Naive thymus-derived CD4-positive, alpha-beta T cell (primary cell): ENCODE measurements at regions not wholly inside any gene's neighbourhood (a gene's known extent, or its start where the extent isn't known, plus 50 kb on each side); places are given as distances from the start of the nearest gene placed in this dataset.

Experiments used
- ATAC-seq: fragments of 150-1000 bp; cut with Tn5 transposase; 2 replicates; pipeline ENCODE4 v1.10.0; 2021; ENCODE audit warnings: mild to moderate bottlenecking, moderate library complexity
- CTCF ChIA-PET: fragments of 350-600 bp; sonication (Branson Sonifier 250); formaldehyde crosslinking; loops from one replicate; lab custom pipeline; 2021; ENCODE audit warnings: antibody characterized with exemption; lab: Charles Lee
- POLR2A ChIA-PET: fragments of 350-600 bp; sonication (Branson Sonifier 250); formaldehyde crosslinking; loops from one replicate; lab custom pipeline; 2021; ENCODE audit warnings: antibody characterized with exemption, inconsistent platforms; lab: Charles Lee
- DNase-seq, 9 donors: peaks; one replicate each; pipeline versions ENCODE4 v3.0.0 to v3.0.0-alpha.2; 2020 to 2022; ENCODE audit warnings: mixed read lengths in 1 of 9
- H3K27ac ChIP-seq: one replicate; pipeline ENCODE4 v1.7.0; 2013; ENCODE audit warnings: mild to moderate bottlenecking, low read depth, low read length, moderate library complexity
- H3K27me3 ChIP-seq, 2 donors: one replicate each; pipeline ENCODE4 v1.7.0; 2013; ENCODE audit warnings: low read length in 2 of 2, mild to moderate bottlenecking in 2 of 2, moderate library complexity in 2 of 2; ENCODE audit not compliant: control insufficient read depth in 2 of 2, insufficient read depth in 2 of 2
- H3K36me3 ChIP-seq, 3 experiments: 1 replicate in 2 of 3; 2 replicates in 1 of 3; pipeline ENCODE4 v1.7.0; 2013; ENCODE audit warnings: low read length in 3 of 3, mild to moderate bottlenecking in 3 of 3, moderate library complexity in 1 of 3; ENCODE audit not compliant: insufficient read depth in 3 of 3, control insufficient read depth in 2 of 3
- H3K4me1 ChIP-seq, 2 donors: one replicate each; pipeline ENCODE4 v1.7.0; 2013; ENCODE audit warnings: low read length in 2 of 2, mild to moderate bottlenecking in 2 of 2, moderate library complexity in 1 of 2; ENCODE audit not compliant: control insufficient read depth in 2 of 2, insufficient read depth in 2 of 2
- H3K4me3 ChIP-seq: 2 replicates; pipeline ENCODE4 v1.7.0; 2013; ENCODE audit warnings: mild to moderate bottlenecking, low read length
- H3K9me3 ChIP-seq, 3 experiments: 1 replicate in 2 of 3; 2 replicates in 1 of 3; pipeline ENCODE4 v1.7.0; 2013; ENCODE audit warnings: low read length in 3 of 3; ENCODE audit not compliant: control insufficient read depth in 2 of 3
- H3K27ac Mint-ChIP-seq, 9 donors: one replicate each; pipeline ENCODE4 v1.8.0; 2020 to 2022; ENCODE audit warnings: mixed read lengths in 9 of 9, mild to moderate bottlenecking in 8 of 9, moderate library complexity in 5 of 9, inconsistent platforms in 2 of 9
- H3K27me3 Mint-ChIP-seq, 5 donors: one replicate each; pipeline ENCODE4 v1.8.0; 2021 to 2022; ENCODE audit warnings: mixed read lengths in 5 of 5, mild to moderate bottlenecking in 1 of 5
- H3K36me3 Mint-ChIP-seq, 5 donors: one replicate each; pipeline ENCODE4 v1.8.0; 2020 to 2022; ENCODE audit warnings: mixed read lengths in 5 of 5, mild to moderate bottlenecking in 3 of 5, inconsistent platforms in 1 of 5
- H3K4me1 Mint-ChIP-seq, 7 donors: one replicate each; pipeline ENCODE4 v1.8.0; 2020 to 2022; ENCODE audit warnings: mixed read lengths in 7 of 7, mild to moderate bottlenecking in 3 of 7, inconsistent platforms in 1 of 7
- H3K4me3 Mint-ChIP-seq, 10 donors: one replicate each; pipeline ENCODE4 v1.8.0; 2020 to 2022; ENCODE audit warnings: mild to moderate bottlenecking in 10 of 10, mixed read lengths in 10 of 10, moderate library complexity in 6 of 10, inconsistent platforms in 2 of 10
- H3K9me3 Mint-ChIP-seq, 11 donors: one replicate each; pipeline ENCODE4 v1.8.0; 2020 to 2022; ENCODE audit warnings: mixed read lengths in 11 of 11, mild to moderate bottlenecking in 4 of 11, inconsistent platforms in 1 of 11, moderate library complexity in 1 of 11
- intact Hi-C, 2 donors: fragments of 100-400 bp; cut with micrococcal nuclease; formaldehyde crosslinking; loops; one replicate each; pipeline ENCODE4 v1.15.1; 2023

DNA sequence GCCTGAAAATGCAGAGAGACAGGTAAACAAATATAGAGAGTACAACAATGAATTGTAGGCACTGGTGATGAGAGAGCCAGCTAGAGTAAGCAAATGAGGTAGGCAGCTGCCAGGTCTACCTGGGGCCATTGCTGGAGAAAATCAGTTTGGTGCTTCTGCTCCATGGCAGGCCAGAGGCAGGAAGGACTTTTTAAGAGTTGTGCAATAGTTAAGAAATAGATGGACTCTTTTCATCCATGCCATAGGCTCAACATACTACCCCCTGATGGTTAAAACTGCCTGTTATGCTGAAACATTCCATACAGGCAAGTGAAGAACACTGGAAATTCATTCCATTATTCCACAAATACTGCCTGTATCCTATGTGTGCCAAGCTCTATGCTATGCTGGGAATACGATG lies 86.5 kb upstream of the CCDC112 start:
- Mint-ChIP-seq H3K4me3 (no peak overlapping the region), H3K9me3 (no peaks in the 10 kb centered on the region), H3K36me3 (no peaks in the 10 kb centered on the region), H3K27me3 (peaks cover 0 to 4% (median 0%) of the 10 kb centered on the region in 5 donors), H3K4me1 (peaks cover 0 to 11% (median 0%) of the 10 kb centered on the region in 7 donors), H3K27ac (no peak overlapping the region)
- no peak for DNase-seq
- no peak overlapping the region for H3K4me3 ChIP-seq
- no peaks in the 10 kb centered on the region for H3K36me3 ChIP-seq
- no peaks in the 10 kb centered on the region for H3K4me1 ChIP-seq
- intact Hi-C loops: loop anchor here in 1 of 2 donors (5.0 to 10.0 kb wide), 2 partner anchors 192 to 279 kb away; no protein-coding TSS in a partner anchor
- no peaks in the 10 kb centered on the region for H3K9me3 ChIP-seq
- ATAC-seq: no peak
- ChIA-PET POLR2A (no interaction called here), CTCF (no interaction called here)
- H3K27me3 ChIP-seq: no peaks in the 10 kb centered on the region
- no peak overlapping the region for H3K27ac ChIP-seq

DNA sequence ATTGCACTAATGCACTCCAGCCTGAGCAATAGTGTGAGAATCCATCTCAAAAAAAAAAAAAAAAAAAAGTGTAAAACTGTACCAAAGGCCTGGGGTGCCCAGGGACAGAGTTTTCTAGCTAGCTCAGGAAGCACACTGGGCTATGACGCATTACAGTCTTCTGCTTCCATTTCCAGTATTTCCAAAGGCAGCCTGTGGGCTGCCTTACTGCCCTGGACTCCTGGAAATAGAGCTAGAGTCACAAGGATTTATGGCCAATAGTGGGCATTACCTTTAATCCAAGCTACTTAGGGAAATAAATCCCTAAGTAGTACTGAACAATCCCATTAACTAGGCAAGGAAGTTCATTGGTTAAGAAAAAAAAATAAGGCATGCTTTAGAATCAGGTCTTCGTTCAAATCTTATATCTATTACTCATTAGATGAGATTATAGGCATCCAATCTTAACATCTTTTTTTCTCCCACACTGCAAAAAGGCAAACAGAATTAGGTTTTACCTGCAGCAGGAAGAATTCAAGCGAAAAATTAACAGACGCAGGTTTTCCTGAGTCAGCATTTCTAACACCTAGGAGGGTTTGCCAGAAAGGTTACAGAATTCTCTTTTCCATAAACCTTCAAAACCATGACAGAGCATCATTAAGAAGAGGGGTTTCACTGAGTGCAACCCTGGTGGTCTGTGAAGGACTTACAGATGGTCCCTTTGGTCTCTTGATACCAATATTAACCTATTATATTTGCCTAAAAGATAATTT lies 85.6 kb upstream of the CCDC112 start:
- ATAC-seq (no peak), DNase-seq (no peak)
- Mint-ChIP-seq H3K4me3 (no peak overlapping the region), H3K36me3 (no peaks in the 10 kb centered on the region), H3K27ac (no peak overlapping the region), H3K9me3 (no peaks in the 10 kb centered on the region), H3K4me1 (peaks cover 0 to 18% (median 0%) of the 10 kb centered on the region in 7 donors), H3K27me3 (peaks cover 0 to 5% (median under 1%) of the 10 kb centered on the region in 5 donors)
- Histone ChIP-seq H3K36me3 (no peaks in the 10 kb centered on the region), H3K4me1 (no peaks in the 10 kb centered on the region), H3K27ac (no peak overlapping the region), H3K4me3 (no peak overlapping the region), H3K9me3 (no peaks in the 10 kb centered on the region), H3K27me3 (no peaks in the 10 kb centered on the region)
- CTCF ChIA-PET: no interaction called here
- intact Hi-C loops: loop anchor here in 1 of 2 donors (5.0 to 10.0 kb wide), 2 partner anchors 193 to 280 kb away; no protein-coding TSS in a partner anchor
- POLR2A ChIA-PET: no interaction called here

DNA sequence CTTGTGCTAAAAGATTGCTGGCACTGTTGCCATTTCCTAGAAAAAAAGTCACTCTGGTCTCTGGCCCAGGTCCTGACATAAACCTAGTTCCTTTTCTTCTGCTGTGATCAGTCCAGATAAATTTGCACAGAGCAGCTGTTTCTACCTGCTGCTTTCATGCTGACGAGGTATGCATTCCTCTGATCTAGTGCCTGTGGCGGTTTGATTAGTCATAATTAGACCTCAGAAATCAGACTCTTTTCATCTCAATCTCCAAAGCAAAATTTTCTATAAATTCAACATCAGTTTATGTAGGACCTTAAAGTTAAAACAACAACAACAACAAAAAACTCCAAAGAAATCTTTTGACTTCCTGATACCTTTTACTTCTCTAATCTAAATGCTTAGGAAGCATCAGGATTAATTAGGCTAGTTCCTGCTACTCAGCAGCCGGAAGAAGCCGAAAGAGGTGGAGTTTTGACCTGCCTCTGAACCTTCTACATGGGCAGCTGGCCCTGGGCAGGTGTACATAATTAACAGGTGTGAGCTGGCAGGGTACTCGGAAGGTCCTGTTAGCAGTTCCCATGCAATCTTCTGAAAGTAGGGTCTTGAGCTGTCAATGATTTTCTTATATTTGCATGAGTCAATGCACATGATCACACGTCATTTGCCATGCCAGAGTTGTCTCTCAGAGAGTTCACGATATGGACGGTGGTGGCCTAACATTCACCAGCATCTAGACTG lies 83.3 kb upstream of the CCDC112 start:
- intact Hi-C loops: loop anchor here (5.0 to 10.0 kb wide), 3 partner anchors 83 to 283 kb away; no protein-coding TSS in a partner anchor
- peak; percentile 31 for ATAC-seq
- no peak for DNase-seq

DNA sequence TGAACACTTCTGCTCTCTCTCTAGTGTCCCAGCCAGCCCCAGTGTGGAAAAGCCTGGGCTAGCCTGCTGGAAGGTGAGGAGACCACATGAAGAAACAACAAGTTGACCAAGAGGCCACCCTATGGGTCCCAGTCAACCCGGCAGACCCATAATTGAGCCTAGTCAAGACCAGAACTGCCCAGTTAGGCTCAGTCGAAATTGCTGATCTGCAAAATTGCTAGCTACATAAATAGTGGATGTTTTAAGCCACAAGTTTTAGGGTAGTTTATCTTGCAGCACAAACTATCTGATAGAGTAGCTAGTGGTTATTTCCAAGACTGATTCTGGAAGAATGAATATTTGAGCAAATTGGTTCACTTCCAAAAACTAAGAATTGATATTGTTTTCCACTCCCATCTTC lies 82.3 kb upstream of the CCDC112 start:
- Mint-ChIP-seq H3K27ac (no peak overlapping the region), H3K4me1 (peaks cover 0 to 18% (median 0%) of the 10 kb centered on the region in 7 donors), H3K36me3 (no peaks in the 10 kb centered on the region), H3K4me3 (no peak overlapping the region), H3K27me3 (peaks cover 0 to 8% (median 3%) of the 10 kb centered on the region in 5 donors), H3K9me3 (no peaks in the 10 kb centered on the region)
- ChIA-PET POLR2A (no interaction called here), CTCF (no interaction called here)
- H3K27ac ChIP-seq: no peak overlapping the region
- no peak overlapping the region for H3K4me3 ChIP-seq
- DNase-seq: no peak
- no peaks in the 10 kb centered on the region for H3K4me1 ChIP-seq
- no peak for ATAC-seq
- intact Hi-C loops: loop anchor here in 1 of 2 donors (5.0 kb wide), 1 partner anchor 84 kb away; no protein-coding TSS in a partner anchor
- no peaks in the 10 kb centered on the region for H3K9me3 ChIP-seq
- H3K27me3 ChIP-seq: no peaks in the 10 kb centered on the region
- no peaks in the 10 kb centered on the region for H3K36me3 ChIP-seq

More for the DNA sequence above, 83.3 kb upstream of the CCDC112 start:
- Mint-ChIP-seq H3K9me3 (no peaks in the 10 kb centered on the region), H3K4me3 (no peak overlapping the region), H3K27me3 (peaks cover 0 to 8% (median 2%) of the 10 kb centered on the region in 5 donors), H3K4me1 (peaks cover 0 to 18% (median 0%) of the 10 kb centered on the region in 7 donors), H3K36me3 (no peaks in the 10 kb centered on the region), H3K27ac (no peak overlapping the region)
- Histone ChIP-seq H3K4me3 (no peak overlapping the region), H3K27ac (no peak overlapping the region), H3K9me3 (no peaks in the 10 kb centered on the region), H3K36me3 (no peaks in the 10 kb centered on the region), H3K27me3 (no peaks in the 10 kb centered on the region), H3K4me1 (no peaks in the 10 kb centered on the region)
- POLR2A ChIA-PET: no interaction called here
- CTCF ChIA-PET: no interaction called here

DNA sequence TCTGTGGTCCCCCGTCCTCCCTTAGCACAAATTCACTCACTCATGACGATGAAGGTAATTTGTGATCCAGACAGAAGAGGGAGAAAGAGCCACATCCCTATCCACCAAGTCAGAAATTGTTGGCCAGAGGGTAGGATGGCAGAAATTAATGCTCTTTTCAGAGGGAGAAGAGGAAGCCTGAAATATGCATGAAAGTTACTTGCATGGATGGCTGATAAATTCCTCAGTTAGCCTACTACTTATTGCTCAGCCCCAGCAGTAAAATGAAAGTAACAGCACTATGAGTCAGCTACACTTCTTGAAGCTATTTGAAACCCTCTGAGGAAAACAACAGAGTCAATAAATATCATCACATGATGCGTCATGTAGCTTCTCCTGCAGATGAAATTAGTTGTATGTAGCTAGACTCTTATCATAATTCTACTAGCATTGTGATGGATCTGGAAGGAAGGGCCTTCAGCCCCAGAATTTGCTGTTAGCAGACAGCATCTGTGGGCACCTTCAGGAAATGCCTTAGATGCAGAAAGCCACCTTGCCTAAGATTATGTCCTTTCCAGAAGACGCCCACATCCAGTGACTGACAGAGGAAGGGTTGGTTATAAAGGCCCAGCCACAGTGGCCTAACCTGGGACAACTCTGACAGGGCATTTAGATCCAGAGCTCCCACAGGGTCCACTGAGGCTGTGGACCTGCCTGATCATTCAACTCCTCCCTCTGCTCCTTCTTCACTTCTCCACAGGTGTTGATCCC lies 81.2 kb upstream of the CCDC112 start:
- intact Hi-C loops: loop anchor here in 1 of 2 donors (5.0 kb wide), 1 partner anchor 85 kb away; no protein-coding TSS in a partner anchor
- H3K4me1 Mint-ChIP-seq: peaks cover 0 to 18% (median 0%) of the 10 kb centered on the region in 7 donors

DNA sequence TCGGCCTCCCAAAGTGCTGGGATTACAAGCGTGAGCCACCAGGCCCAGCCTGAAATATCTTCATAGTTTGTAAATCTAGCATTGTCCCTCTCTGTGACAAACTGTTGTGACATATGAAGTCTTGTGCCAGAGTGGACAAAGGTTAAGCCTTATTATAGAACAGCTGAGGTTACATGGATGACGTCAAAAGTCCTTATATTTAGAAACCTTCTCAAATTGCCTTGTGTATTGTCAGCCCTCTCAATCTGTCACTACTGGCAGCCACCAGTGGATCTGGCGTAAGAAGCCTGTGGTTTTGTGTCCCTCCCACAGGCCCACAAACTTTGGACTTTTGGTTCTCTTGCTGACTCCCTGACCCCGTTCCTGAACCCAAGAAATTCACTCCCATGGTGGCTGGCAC lies 79.4 kb upstream of the CCDC112 start:
- DNase-seq (no peak), ATAC-seq (no peak)
- no peaks in the 10 kb centered on the region for H3K27me3 ChIP-seq
- Mint-ChIP-seq H3K4me1 (peaks cover 0 to 18% (median 0%) of the 10 kb centered on the region in 7 donors), H3K27me3 (peaks cover 0 to 8% (median 3%) of the 10 kb centered on the region in 5 donors), H3K27ac (no peak overlapping the region), H3K9me3 (no peaks in the 10 kb centered on the region), H3K4me3 (no peak overlapping the region), H3K36me3 (no peaks in the 10 kb centered on the region)
- POLR2A ChIA-PET: no interaction called here
- H3K9me3 ChIP-seq: no peaks in the 10 kb centered on the region
- H3K4me1 ChIP-seq: no peaks in the 10 kb centered on the region
- CTCF ChIA-PET: no interaction called here
- intact Hi-C loops: loop anchor here in 1 of 2 donors (5.0 kb wide), 1 partner anchor 86 kb away; no protein-coding TSS in a partner anchor
- no peak overlapping the region for H3K27ac ChIP-seq
- no peaks in the 10 kb centered on the region for H3K36me3 ChIP-seq
- H3K4me3 ChIP-seq: no peak overlapping the region

More for the DNA sequence above, 81.2 kb upstream of the CCDC112 start:
- Histone ChIP-seq H3K4me1 (no peaks in the 10 kb centered on the region), H3K27me3 (no peaks in the 10 kb centered on the region), H3K36me3 (no peaks in the 10 kb centered on the region), H3K4me3 (no peak overlapping the region), H3K9me3 (no peaks in the 10 kb centered on the region), H3K27ac (no peak overlapping the region)
- H3K4me3 Mint-ChIP-seq: peak overlapping the region in 1 of 10 donors; percentile 18
- no peaks in the 10 kb centered on the region for H3K36me3 Mint-ChIP-seq
- peaks cover 0 to 8% (median 3%) of the 10 kb centered on the region in 5 donors for H3K27me3 Mint-ChIP-seq
- H3K27ac Mint-ChIP-seq: no peak overlapping the region
- DNase-seq (no peak), ATAC-seq (no peak)
- H3K9me3 Mint-ChIP-seq: no peaks in the 10 kb centered on the region
- ChIA-PET CTCF (no interaction called here), POLR2A (no interaction called here)
